ENCODE measurements at regions not wholly inside any gene's neighbourhood (a gene's known extent, or its start where the extent isn't known, plus 50 kb on each side); places are given as distances from the start of the nearest gene placed in this dataset.

DNA sequence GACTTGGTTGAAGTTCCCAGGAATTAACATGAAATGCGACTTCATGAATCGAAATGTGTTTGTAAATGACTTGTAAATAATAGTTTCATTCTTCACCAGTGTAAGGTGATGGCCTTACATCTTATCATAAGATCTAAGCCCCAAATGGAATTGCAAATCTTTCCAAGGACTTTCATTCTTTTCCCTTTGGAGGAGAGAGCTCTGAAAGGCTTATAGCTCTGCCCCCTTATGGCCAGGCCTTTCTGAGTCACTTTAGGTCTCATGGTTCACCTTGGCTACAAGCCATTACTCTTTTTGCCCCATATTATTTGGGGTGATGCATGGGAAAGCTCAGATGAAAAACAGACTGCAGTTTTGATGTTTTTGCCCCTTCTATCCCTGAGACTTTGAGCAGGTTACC, 209.1 kb upstream of the BMP2 start:
- no peaks in the 10 kb centered on the region for H3K27me3 Mint-ChIP-seq
- TF ChIP-seq, protein P1, sequence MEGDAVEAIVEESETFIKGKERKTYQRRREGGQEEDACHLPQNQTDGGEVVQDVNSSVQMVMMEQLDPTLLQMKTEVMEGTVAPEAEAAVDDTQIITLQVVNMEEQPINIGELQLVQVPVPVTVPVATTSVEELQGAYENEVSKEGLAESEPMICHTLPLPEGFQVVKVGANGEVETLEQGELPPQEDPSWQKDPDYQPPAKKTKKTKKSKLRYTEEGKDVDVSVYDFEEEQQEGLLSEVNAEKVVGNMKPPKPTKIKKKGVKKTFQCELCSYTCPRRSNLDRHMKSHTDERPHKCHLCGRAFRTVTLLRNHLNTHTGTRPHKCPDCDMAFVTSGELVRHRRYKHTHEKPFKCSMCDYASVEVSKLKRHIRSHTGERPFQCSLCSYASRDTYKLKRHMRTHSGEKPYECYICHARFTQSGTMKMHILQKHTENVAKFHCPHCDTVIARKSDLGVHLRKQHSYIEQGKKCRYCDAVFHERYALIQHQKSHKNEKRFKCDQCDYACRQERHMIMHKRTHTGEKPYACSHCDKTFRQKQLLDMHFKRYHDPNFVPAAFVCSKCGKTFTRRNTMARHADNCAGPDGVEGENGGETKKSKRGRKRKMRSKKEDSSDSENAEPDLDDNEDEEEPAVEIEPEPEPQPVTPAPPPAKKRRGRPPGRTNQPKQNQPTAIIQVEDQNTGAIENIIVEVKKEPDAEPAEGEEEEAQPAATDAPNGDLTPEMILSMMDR (IDR thresholded peaks at IDR 0.05; ENCODE audit: unreplicated experiment) = peak; percentile 8
- no peaks in the 10 kb centered on the region for H3K36me3 Mint-ChIP-seq (ENCODE audit: insufficient read depth)
- peaks cover 2% of the 10 kb centered on the region for H3K4me1 Mint-ChIP-seq (ENCODE audit: low read depth)
- no peak for DNase-seq (ENCODE audit: low spot score, unreplicated experiment)
- no peak overlapping the region for H3K4me3 Mint-ChIP-seq (ENCODE audit: low read depth)
- peaks cover 5% of the 10 kb centered on the region for H3K9me3 Mint-ChIP-seq (ENCODE audit: low read depth)
- no peak overlapping the region for H3K27ac Mint-ChIP-seq

DNA sequence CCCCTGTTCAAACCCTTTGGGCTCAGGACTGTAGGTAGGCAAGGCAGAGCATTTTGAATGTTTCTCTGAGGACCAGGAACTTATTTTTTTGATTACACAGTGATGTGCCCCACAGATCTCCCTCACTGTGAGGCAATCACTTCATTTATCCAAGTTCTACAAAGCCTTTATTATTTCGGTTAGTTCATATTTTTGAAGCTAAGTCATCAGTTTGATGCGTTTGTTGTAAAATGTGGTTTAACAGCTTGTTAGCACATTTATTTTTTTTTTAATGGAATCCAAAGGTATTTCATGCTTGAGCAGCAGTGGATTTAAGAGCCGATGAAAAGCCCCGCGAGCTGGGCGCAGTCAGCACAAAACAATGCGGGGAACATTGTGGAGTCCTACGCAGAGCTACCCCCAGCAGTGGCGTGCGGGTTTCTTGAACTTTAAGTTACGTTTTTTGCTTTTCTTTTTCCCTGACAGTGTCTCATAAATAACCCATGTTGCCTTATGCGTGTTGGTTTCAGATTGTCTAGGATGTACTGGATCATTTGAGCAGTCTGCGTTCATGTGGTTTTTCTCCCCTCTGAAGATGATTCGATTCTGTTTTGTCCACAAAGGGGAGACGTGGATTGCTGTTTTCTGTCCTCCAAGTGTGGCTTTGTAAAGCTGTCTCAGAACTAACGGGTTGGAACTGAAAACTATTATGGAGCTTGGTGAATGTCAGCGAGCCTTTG, 233.6 kb upstream of the BMP2 start:
- no peak overlapping the region for H3K4me3 Mint-ChIP-seq (ENCODE audit: low read depth)
- H3K4me1 Mint-ChIP-seq (ENCODE audit: low read depth) = peaks cover 6% of the 10 kb centered on the region
- peaks cover 1% of the 10 kb centered on the region for H3K36me3 Mint-ChIP-seq (ENCODE audit: insufficient read depth)
- DNase-seq (ENCODE audit: low spot score, unreplicated experiment) = no peak
- no peaks in the 10 kb centered on the region for H3K27me3 Mint-ChIP-seq
- peak overlapping the region; percentile 57 for H3K27ac Mint-ChIP-seq
- H3K9me3 Mint-ChIP-seq (ENCODE audit: low read depth) = no peaks in the 10 kb centered on the region
- TF ChIP-seq, protein P1 (IDR thresholded peaks at IDR 0.05; ENCODE audit: unreplicated experiment) = no peak

DNA sequence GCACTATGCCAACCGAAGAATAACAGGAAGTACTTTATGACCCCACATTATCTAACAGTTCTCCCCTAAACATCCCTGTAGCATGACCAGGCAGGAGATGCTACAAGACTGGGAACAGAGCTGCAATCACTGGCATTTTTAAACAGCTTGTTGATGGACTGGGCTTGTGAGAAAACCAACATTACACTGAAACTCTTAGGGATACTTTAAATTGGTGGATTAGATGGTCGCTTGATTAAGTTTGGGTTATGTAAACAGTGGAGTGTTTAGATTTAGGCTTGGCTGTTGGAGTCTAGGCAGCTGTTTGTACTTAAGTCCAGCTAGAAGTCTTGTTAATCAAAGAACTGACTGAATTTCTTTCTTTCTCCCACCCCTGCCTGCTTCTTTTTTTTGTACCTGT, 234.1 kb upstream of the BMP2 start:
- no peak for DNase-seq (ENCODE audit: low spot score, unreplicated experiment)
- Mint-ChIP-seq H3K4me1 (ENCODE audit: low read depth) (peaks cover 6% of the 10 kb centered on the region), H3K27me3 (no peaks in the 10 kb centered on the region), H3K9me3 (ENCODE audit: low read depth) (no peaks in the 10 kb centered on the region), H3K36me3 (ENCODE audit: insufficient read depth) (peaks cover 1% of the 10 kb centered on the region), H3K4me3 (ENCODE audit: low read depth) (no peak overlapping the region), H3K27ac (peak overlapping the region; percentile 57)
- TF ChIP-seq, protein P1 (IDR thresholded peaks at IDR 0.05; ENCODE audit: unreplicated experiment) = no peak

DNA sequence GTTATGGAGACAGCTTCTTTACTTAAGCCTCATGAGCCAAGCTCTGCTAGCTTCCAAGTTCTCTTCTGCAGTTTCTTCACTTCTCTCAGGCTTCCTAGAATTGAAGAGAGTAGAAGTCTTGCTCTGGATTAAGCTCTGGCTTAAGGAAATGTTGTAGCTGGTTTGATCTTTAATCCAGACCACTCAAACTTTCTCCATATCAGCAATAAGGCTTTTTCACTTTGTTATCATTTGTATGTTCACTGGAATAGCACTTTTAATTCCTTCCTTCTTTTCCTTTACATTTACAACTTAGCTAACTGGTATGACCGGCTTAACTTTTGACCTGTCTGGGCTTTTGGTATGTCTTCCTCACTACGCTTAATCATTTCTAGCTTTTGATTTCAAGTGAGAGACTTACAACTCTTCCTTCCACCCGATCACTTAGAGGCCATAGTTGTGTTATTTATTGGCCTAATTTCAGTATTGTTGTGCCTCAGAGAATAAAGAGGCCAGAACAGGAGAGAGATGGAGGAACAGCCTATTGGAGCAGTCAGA, 236.6 kb upstream of the BMP2 start:
- TF ChIP-seq, protein P1 (IDR thresholded peaks at IDR 0.05; ENCODE audit: unreplicated experiment) = no peak
- Mint-ChIP-seq H3K4me3 (ENCODE audit: low read depth) (no peak overlapping the region), H3K27ac (no peak overlapping the region), H3K27me3 (no peaks in the 10 kb centered on the region), H3K9me3 (ENCODE audit: low read depth) (no peaks in the 10 kb centered on the region), H3K4me1 (ENCODE audit: low read depth) (peaks cover 6% of the 10 kb centered on the region), H3K36me3 (ENCODE audit: insufficient read depth) (no peaks in the 10 kb centered on the region)
- no peak for DNase-seq (ENCODE audit: low spot score, unreplicated experiment)

DNA sequence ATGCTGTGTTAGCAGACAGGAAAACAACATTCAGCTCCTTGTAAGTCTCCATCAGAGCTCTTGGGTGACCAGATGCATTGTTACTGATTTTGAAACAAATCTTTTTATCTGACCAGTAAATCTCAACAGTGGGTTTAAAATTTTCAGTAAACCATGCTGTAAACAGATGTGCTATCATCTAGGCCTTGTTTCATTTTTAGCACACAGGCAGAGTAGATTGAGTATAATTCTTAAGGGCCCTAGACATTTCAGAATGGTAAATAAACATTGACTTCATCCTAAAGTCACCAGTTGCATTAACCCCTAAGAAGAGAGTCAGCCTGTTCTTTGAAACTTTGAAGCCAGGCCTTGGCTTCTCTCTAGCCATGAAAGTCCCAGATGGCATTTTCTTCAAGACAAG, 237.2 kb upstream of the BMP2 start:
- H3K27me3 Mint-ChIP-seq = no peaks in the 10 kb centered on the region
- H3K4me3 Mint-ChIP-seq (ENCODE audit: low read depth) = no peak overlapping the region
- H3K4me1 Mint-ChIP-seq (ENCODE audit: low read depth) = peaks cover 6% of the 10 kb centered on the region
- no peak for DNase-seq (ENCODE audit: low spot score, unreplicated experiment)
- H3K27ac Mint-ChIP-seq = no peak overlapping the region
- H3K9me3 Mint-ChIP-seq (ENCODE audit: low read depth) = no peaks in the 10 kb centered on the region
- TF ChIP-seq, protein P1 (IDR thresholded peaks at IDR 0.05; ENCODE audit: unreplicated experiment) = no peak
- H3K36me3 Mint-ChIP-seq (ENCODE audit: insufficient read depth) = no peaks in the 10 kb centered on the region
